ENCODE measurements at regions not wholly inside any gene's neighbourhood (a gene's known extent, or its start where the extent isn't known, plus 50 kb on each side); places are given as distances from the start of the nearest gene placed in this dataset.

- CTCF ChIA-PET, result no interaction called here
- H3K27me3 ChIP-seq (ENCODE audit: low read length), result no peaks in the 10 kb centered on the region
- POLR2A ChIA-PET (ENCODE audit: unreplicated experiment), result no interaction called here
Measured at GRCh38 chrX:124820738-124821137, 474.4 kb downstream of the SH2D1A start.

GRCh38 chrX:124827258-124827845 is 481.0 kb downstream of the SH2D1A start:
- ATAC-seq (no peak), DNase-seq (no peak)
- Histone ChIP-seq H2AFZ (ENCODE audit: low read length) (no peak overlapping the region), H3K4me1 (ENCODE audit: insufficient read depth, low read length) (no peaks in the 10 kb centered on the region), H3F3A (ENCODE audit: low read length, unreplicated experiment) (no peaks in the 10 kb centered on the region), H3K4me3 (ENCODE audit: low read length) (no peak overlapping the region), H3K36me3 (ENCODE audit: low read depth, low read length) (no peaks in the 10 kb centered on the region), H3K27ac (ENCODE audit: low read length) (no peak overlapping the region), H3K9ac (ENCODE audit: low read length) (no peak overlapping the region), H3K9me3 (ENCODE audit: low read length) (no peaks in the 10 kb centered on the region), H3K79me2 (ENCODE audit: low read length) (no peaks in the 10 kb centered on the region), H4K20me1 (ENCODE audit: low read length) (no peaks in the 10 kb centered on the region), H3K4me2 (ENCODE audit: low read length) (no peak overlapping the region), H3K9me2 (replicated peaks; ENCODE audit: low read length) (no peaks in the 10 kb centered on the region), H3K27me3 (ENCODE audit: low read length) (no peaks in the 10 kb centered on the region)
- ChIA-PET CTCF (no interaction called here), POLR2A (ENCODE audit: unreplicated experiment) (no interaction called here)
- TF ChIP-seq EZH2 (IDR thresholded peaks at IDR 0.05; ENCODE audit: low read length, unreplicated experiment) (no peak), EZH2phosphoT487 (IDR thresholded peaks at IDR 0.05; ENCODE audit: borderline replicate concordance, low read length) (no peak), CTCF (conservative IDR thresholded peaks at IDR 0.05; ENCODE audit: low read depth, low read length) (no peak)
- no TSS peak for BruUV-seq (replicated peaks)
- intact Hi-C loops (cut with micrococcal nuclease), result no loop called here

More at GRCh38 chrX:124820738-124821137, 474.4 kb downstream of the SH2D1A start:
- BruUV-seq (replicated peaks), result no TSS peak
- no peak for ATAC-seq
- Histone ChIP-seq H3K9ac (ENCODE audit: low read length) (no peak overlapping the region), H3K9me2 (replicated peaks; ENCODE audit: low read length) (no peaks in the 10 kb centered on the region), H3K4me2 (ENCODE audit: low read length) (no peak overlapping the region), H3K36me3 (ENCODE audit: low read depth, low read length) (no peaks in the 10 kb centered on the region), H4K20me1 (ENCODE audit: low read length) (no peaks in the 10 kb centered on the region), H3K27ac (ENCODE audit: low read length) (no peak overlapping the region), H3K9me3 (ENCODE audit: low read length) (no peaks in the 10 kb centered on the region), H3K4me1 (ENCODE audit: insufficient read depth, low read length) (no peaks in the 10 kb centered on the region), H3K79me2 (ENCODE audit: low read length) (no peaks in the 10 kb centered on the region), H3K4me3 (ENCODE audit: low read length) (no peak overlapping the region), H3F3A (ENCODE audit: low read length, unreplicated experiment) (no peaks in the 10 kb centered on the region), H2AFZ (ENCODE audit: low read length) (no peak overlapping the region)
- intact Hi-C loops (cut with micrococcal nuclease), result no loop called here
- TF ChIP-seq EZH2 (IDR thresholded peaks at IDR 0.05; ENCODE audit: low read length, unreplicated experiment), result no peak
- no peak for TF ChIP-seq EZH2phosphoT487 (IDR thresholded peaks at IDR 0.05; ENCODE audit: borderline replicate concordance, low read length)
- TF ChIP-seq CTCF (conservative IDR thresholded peaks at IDR 0.05; ENCODE audit: low read depth, low read length), result no peak
- DNase-seq, result no peak

- no peaks in the 10 kb centered on the region for H3K9me3 ChIP-seq (ENCODE audit: low read length)
- CTCF ChIA-PET, result no interaction called here
- H3K27ac ChIP-seq (ENCODE audit: low read length), result no peak overlapping the region
- no peaks in the 10 kb centered on the region for H3F3A ChIP-seq (ENCODE audit: low read length, unreplicated experiment)
- H3K36me3 ChIP-seq (ENCODE audit: low read depth, low read length), result no peaks in the 10 kb centered on the region
- no peaks in the 10 kb centered on the region for H4K20me1 ChIP-seq (ENCODE audit: low read length)
- POLR2A ChIA-PET (ENCODE audit: unreplicated experiment), result no interaction called here
- H3K27me3 ChIP-seq (ENCODE audit: low read length), result no peaks in the 10 kb centered on the region
- no TSS peak for BruUV-seq (replicated peaks)
- no peak for DNase-seq
- H3K4me3 ChIP-seq (ENCODE audit: low read length), result no peak overlapping the region
- no peak for ATAC-seq
- no peak for TF ChIP-seq EZH2phosphoT487 (IDR thresholded peaks at IDR 0.05; ENCODE audit: borderline replicate concordance, low read length)
- no peak for TF ChIP-seq CTCF (conservative IDR thresholded peaks at IDR 0.05; ENCODE audit: low read depth, low read length)
- TF ChIP-seq EZH2 (IDR thresholded peaks at IDR 0.05; ENCODE audit: low read length, unreplicated experiment), result no peak
- no peak overlapping the region for H3K4me2 ChIP-seq (ENCODE audit: low read length)
- intact Hi-C loops (cut with micrococcal nuclease), result no loop called here
- H3K9ac ChIP-seq (ENCODE audit: low read length), result no peak overlapping the region
- H2AFZ ChIP-seq (ENCODE audit: low read length), result no peak overlapping the region
- H3K9me2 ChIP-seq (replicated peaks; ENCODE audit: low read length), result no peaks in the 10 kb centered on the region
- H3K4me1 ChIP-seq (ENCODE audit: insufficient read depth, low read length), result no peaks in the 10 kb centered on the region
- H3K79me2 ChIP-seq (ENCODE audit: low read length), result no peaks in the 10 kb centered on the region
Measured at GRCh38 chrX:124829930-124830329, 483.6 kb downstream of the SH2D1A start.

All from PC-3 (cell line).